ENCODE measurements at regions not wholly inside any gene's neighbourhood (a gene's known extent, or its start where the extent isn't known, plus 50 kb on each side); places are given as distances from the start of the nearest gene placed in this dataset.

DNA sequence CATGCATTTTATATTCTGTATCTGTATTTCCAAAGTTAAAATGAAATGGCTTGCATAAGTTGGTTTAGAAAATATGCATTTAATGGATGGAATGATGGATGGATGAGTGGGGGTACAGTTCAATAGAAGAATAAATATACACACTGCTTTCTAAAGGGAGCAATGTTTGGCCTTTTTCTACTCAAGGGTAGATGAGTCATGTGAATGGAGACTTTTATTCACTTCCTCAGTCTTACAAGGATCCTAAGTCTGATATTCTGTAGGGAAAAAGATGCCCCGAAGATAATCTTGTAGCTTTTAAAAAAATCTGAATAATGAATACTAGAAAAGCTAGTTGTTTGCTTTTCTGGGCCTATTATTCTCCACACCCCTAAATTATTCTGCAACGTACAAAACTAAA, 2112.1 kb downstream of the MAT2B start:
- Mint-ChIP-seq H3K4me1 (ENCODE audit: low read depth) (no peaks in the 10 kb centered on the region), H3K9me3 (peaks cover 7% of the 10 kb centered on the region), H3K4me3 (no peak overlapping the region), H3K36me3 (ENCODE audit: low read depth) (no peaks in the 10 kb centered on the region), H3K27me3 (no peaks in the 10 kb centered on the region), H3K27ac (no peak overlapping the region)

DNA sequence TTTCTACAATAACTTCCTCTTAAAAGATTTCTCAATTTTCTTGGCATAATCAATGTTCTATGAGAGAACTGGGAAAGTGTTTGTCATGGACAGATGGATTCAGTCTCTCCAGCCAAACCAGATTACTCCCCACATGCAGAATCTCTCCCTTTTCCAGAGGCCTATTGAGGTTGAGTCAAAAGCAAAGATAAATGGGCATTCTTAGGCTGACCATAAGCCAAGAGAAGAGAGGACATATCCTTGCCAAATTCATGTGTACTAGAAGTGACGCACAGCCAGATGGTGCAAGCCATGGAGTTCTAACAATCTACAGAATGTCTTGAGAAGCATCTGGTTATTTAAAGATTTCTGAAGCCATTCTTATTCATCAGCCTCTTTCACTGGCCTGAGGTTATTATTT, 2115.0 kb downstream of the MAT2B start:
- no peaks in the 10 kb centered on the region for H3K27me3 Mint-ChIP-seq
- peaks cover 8% of the 10 kb centered on the region for H3K9me3 Mint-ChIP-seq
- H3K4me1 Mint-ChIP-seq (ENCODE audit: low read depth): no peaks in the 10 kb centered on the region
- no peak overlapping the region for H3K4me3 Mint-ChIP-seq
- H3K36me3 Mint-ChIP-seq (ENCODE audit: low read depth): no peaks in the 10 kb centered on the region
- no peak overlapping the region for H3K27ac Mint-ChIP-seq

- Mint-ChIP-seq H3K4me1 (ENCODE audit: low read depth) (no peaks in the 10 kb centered on the region), H3K4me3 (no peak overlapping the region), H3K36me3 (ENCODE audit: low read depth) (no peaks in the 10 kb centered on the region)
Measured at GRCh38 chr5:165622864-165623536, 2117.6 kb downstream of the MAT2B start.

GRCh38 chr5:165624166-165624946, 2118.9 kb downstream of the MAT2B start:
- H3K27ac Mint-ChIP-seq: no peak overlapping the region
- H3K27me3 Mint-ChIP-seq: no peaks in the 10 kb centered on the region
- peaks cover 6% of the 10 kb centered on the region for H3K9me3 Mint-ChIP-seq
- H3K4me1 Mint-ChIP-seq (ENCODE audit: low read depth): no peaks in the 10 kb centered on the region
- H3K36me3 Mint-ChIP-seq (ENCODE audit: low read depth): no peaks in the 10 kb centered on the region
- no peak overlapping the region for H3K4me3 Mint-ChIP-seq

More at GRCh38 chr5:165622864-165623536, 2117.6 kb downstream of the MAT2B start:
- Mint-ChIP-seq H3K9me3 (peaks cover 6% of the 10 kb centered on the region), H3K27ac (no peak overlapping the region), H3K27me3 (no peaks in the 10 kb centered on the region)

DNA sequence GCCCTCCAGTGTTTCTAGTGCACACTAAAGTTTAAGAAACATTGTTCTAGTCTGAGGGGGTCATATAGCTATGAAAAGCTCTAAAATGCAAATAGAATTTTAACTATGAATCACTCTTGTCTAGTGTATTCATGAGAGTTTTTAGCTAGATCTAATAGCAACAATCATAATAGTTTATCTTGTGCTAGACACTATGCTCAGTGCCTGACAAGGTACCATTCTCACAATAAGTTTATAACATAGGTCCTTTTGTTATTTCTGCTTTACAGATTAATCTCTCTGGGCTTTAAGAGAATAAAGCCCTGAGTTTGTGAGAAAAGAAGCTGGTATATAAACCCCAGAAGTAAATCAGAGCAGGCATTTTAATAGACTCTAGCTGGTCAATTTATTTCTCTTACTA, 2120.7 kb downstream of the MAT2B start:
- Mint-ChIP-seq H3K4me1 (ENCODE audit: low read depth) (no peaks in the 10 kb centered on the region), H3K36me3 (ENCODE audit: low read depth) (no peaks in the 10 kb centered on the region), H3K27me3 (no peaks in the 10 kb centered on the region), H3K4me3 (no peak overlapping the region), H3K9me3 (peaks cover 6% of the 10 kb centered on the region), H3K27ac (no peak overlapping the region)

DNA sequence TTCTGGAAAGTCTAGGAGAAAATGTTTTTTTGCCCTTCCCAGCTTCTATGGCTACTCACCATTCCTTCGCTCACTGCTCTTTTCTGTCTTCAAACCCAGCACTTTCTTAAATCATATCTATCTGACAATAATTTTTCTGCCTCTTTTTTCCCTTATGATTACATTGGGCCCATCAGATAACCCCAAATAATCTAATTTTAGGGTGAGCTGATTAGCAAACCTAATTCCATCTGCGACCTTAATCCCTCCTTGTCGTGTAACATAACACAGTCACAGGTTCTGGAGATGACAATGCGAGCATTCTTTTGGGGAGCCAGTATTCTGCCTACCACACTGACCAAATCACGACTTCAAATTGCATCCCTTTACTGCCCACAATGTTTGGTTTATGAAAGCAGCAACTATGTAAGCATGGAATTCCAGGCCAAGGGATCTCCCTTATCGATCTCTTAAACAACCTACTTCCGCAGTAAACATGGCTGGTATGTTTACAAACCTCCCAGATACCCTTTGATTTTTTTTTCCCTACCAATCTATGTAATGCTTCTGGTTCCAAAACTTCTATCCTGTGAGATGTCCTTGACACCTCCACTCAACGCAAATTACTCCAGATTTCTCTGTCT, 2122.2 kb downstream of the MAT2B start:
- Mint-ChIP-seq H3K4me1 (ENCODE audit: low read depth) (no peaks in the 10 kb centered on the region), H3K27me3 (no peaks in the 10 kb centered on the region), H3K36me3 (ENCODE audit: low read depth) (no peaks in the 10 kb centered on the region), H3K9me3 (peaks cover 4% of the 10 kb centered on the region), H3K27ac (no peak overlapping the region), H3K4me3 (no peak overlapping the region)

DNA sequence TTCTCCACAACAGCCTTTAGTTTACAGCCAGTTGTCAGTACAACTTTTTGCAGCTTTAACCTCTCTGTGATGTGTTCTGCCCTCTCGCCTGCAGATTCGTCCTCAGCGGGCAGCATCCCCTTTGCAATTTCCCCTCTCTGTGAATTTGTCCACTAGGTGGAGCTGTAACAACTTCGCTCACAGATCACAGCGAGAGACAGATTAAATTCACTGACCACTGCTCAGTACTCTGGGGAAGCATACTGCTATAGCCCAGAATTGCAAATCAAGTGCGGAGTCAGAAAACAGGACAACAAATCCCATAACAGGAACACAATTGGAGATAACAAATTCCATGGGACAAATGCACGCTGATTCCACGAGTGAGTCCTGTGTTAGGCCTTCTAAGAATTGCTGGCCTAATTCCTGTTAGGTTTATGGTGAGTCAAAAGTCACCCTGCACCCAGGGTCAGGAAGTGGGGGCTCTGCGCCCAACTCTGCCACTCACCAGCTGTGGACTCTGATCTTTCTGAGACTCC, 2124.9 kb downstream of the MAT2B start:
- Mint-ChIP-seq H3K27ac (no peak overlapping the region), H3K36me3 (ENCODE audit: low read depth) (no peaks in the 10 kb centered on the region), H3K9me3 (peaks cover 7% of the 10 kb centered on the region), H3K4me3 (no peak overlapping the region), H3K4me1 (ENCODE audit: low read depth) (no peaks in the 10 kb centered on the region), H3K27me3 (no peaks in the 10 kb centered on the region)

DNA sequence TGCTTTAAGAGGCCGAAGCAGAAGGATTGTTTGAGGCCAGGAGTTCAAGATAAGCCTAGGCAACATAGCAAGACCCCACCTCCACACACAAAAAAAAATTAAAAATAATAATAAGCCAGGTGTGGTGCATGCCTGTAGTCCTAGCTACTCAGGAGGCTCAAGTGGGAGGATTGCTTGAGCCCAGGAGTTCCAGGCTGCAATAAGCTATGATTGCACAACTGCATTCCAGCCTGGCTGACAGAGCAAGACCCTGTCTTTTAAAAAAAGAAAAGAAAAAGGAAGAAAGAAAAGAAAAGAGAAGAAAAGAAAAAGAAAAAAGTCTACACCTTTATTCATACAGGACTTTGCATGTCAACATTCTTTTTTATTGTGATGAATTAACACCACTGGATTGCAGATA, 2125.8 kb downstream of the MAT2B start:
- peaks cover 7% of the 10 kb centered on the region for H3K9me3 Mint-ChIP-seq
- no peak overlapping the region for H3K4me3 Mint-ChIP-seq
- no peaks in the 10 kb centered on the region for H3K27me3 Mint-ChIP-seq
- no peaks in the 10 kb centered on the region for H3K36me3 Mint-ChIP-seq (ENCODE audit: low read depth)
- no peaks in the 10 kb centered on the region for H3K4me1 Mint-ChIP-seq (ENCODE audit: low read depth)
- H3K27ac Mint-ChIP-seq: no peak overlapping the region

DNA sequence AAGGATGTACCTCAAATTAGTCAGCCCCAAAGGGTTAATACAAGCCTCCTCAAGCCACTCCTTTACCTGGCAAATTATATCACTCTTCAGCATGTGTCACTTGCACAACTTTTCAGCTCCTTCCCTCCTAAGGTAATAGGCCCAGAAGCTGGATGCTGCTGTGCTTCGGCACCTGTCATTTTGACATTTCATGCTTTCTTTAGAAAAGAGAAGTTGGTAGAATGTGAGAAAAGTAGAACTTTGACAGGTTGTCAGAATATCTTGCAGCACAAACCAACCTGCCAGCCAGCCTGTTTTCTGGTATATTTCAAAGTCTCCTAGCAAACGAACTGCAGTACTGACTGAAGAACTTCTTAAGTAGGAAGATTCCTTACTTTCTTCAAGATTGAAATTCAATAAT, 2136.9 kb downstream of the MAT2B start:
- Mint-ChIP-seq H3K27me3 (no peaks in the 10 kb centered on the region), H3K36me3 (ENCODE audit: low read depth) (no peaks in the 10 kb centered on the region), H3K4me3 (no peak overlapping the region), H3K9me3 (peaks cover 6% of the 10 kb centered on the region), H3K4me1 (ENCODE audit: low read depth) (no peaks in the 10 kb centered on the region), H3K27ac (no peak overlapping the region)

- Mint-ChIP-seq H3K27me3 (no peaks in the 10 kb centered on the region), H3K27ac (no peak overlapping the region), H3K36me3 (ENCODE audit: low read depth) (no peaks in the 10 kb centered on the region), H3K9me3 (no peaks in the 10 kb centered on the region), H3K4me1 (ENCODE audit: low read depth) (no peaks in the 10 kb centered on the region), H3K4me3 (no peak overlapping the region)
Measured at GRCh38 chr5:165665735-165666400, 2160.4 kb downstream of the MAT2B start.

DNA sequence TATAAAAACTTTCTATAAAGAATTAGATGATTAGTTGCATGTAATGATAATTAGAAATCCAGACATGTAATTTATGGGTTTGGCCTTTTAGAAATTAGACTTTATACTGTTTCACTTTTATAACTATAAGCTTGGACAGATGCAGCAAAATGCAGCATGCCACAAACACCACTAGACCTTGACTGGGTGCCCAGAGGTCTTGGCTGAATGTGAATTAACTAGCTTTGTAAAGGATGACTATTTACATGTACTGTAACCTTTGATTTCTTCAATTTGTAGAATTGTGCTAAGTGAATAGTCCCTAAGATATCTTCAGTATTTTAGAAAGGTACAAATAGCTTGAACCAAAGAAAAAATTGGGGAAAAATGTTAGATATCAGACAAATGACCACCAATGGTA, 2168.1 kb downstream of the MAT2B start:
- H3K9me3 Mint-ChIP-seq: peaks cover 12% of the 10 kb centered on the region
- H3K27ac Mint-ChIP-seq: no peak overlapping the region
- H3K4me1 Mint-ChIP-seq (ENCODE audit: low read depth): no peaks in the 10 kb centered on the region
- no peaks in the 10 kb centered on the region for H3K36me3 Mint-ChIP-seq (ENCODE audit: low read depth)
- no peak overlapping the region for H3K4me3 Mint-ChIP-seq
- no peaks in the 10 kb centered on the region for H3K27me3 Mint-ChIP-seq

DNA sequence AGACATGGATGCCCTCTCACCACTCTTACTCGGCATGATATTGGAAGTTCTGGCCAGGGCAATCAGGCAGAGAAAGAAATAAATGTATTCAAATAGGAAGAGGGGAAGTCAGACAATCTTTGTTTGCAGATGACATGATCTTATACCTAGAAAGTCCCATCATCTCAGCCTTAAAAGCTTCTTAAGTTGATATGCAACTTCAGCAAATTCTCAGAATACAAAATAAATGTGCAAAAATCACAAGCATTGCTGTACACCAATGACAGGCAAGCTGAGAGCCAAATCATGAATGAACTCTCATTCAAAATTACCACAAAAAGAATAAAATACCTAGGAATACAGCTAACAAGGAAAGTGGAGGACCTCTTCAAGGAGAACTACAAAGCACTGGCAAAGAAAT, 2190.4 kb downstream of the MAT2B start:
- H3K4me3 Mint-ChIP-seq: no peak overlapping the region
- H3K4me1 Mint-ChIP-seq (ENCODE audit: low read depth): no peaks in the 10 kb centered on the region
- no peaks in the 10 kb centered on the region for H3K36me3 Mint-ChIP-seq (ENCODE audit: low read depth)
- no peaks in the 10 kb centered on the region for H3K27me3 Mint-ChIP-seq
- H3K9me3 Mint-ChIP-seq: peaks cover 15% of the 10 kb centered on the region
- H3K27ac Mint-ChIP-seq: no peak overlapping the region

DNA sequence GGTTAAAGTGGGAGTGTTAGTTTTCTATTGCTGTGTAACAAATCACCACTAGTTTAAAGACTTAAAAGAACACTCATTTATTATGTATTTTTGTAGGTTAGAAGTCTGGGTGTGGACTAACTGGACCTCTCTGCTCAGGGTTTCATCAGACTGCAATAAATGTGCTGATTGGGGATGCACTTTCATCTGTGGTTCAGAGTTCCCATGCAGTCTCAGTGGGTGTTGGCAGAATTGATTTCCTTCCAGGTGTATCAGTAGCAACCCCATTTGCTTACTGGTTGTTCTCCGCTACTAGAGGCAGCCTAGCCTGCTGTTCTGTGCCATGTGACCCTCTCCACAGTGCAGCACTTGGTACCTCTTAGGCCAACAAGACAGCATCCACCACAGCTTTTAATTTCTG, 2200.5 kb downstream of the MAT2B start:
- Mint-ChIP-seq H3K4me1 (ENCODE audit: low read depth) (no peaks in the 10 kb centered on the region), H3K27me3 (no peaks in the 10 kb centered on the region), H3K4me3 (no peak overlapping the region), H3K27ac (no peak overlapping the region), H3K36me3 (ENCODE audit: low read depth) (no peaks in the 10 kb centered on the region), H3K9me3 (peaks cover 6% of the 10 kb centered on the region)

DNA sequence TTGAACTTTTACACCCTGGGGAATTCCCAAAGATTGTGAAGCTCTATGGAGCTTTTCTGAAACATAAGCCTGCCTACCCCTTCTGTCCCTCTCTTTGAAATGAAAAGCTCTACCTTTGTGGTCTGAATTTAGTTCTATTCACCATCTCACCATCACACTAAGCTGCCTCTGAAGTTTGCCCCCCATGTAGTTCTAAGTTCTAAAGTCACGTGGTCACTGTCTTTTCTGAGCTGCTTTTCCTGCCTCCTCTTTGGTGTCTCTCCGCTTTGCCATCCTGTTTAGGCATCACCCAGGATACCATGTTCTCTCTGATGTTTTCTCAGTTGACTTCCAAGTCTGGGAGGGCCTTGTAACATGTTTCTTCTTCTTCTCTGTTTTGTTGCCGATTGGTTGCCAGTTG, 2206.6 kb downstream of the MAT2B start:
- H3K36me3 Mint-ChIP-seq (ENCODE audit: low read depth): no peaks in the 10 kb centered on the region
- peaks cover 12% of the 10 kb centered on the region for H3K9me3 Mint-ChIP-seq
- no peak overlapping the region for H3K4me3 Mint-ChIP-seq
- no peaks in the 10 kb centered on the region for H3K4me1 Mint-ChIP-seq (ENCODE audit: low read depth)
- H3K27ac Mint-ChIP-seq: no peak overlapping the region
- no peaks in the 10 kb centered on the region for H3K27me3 Mint-ChIP-seq

DNA sequence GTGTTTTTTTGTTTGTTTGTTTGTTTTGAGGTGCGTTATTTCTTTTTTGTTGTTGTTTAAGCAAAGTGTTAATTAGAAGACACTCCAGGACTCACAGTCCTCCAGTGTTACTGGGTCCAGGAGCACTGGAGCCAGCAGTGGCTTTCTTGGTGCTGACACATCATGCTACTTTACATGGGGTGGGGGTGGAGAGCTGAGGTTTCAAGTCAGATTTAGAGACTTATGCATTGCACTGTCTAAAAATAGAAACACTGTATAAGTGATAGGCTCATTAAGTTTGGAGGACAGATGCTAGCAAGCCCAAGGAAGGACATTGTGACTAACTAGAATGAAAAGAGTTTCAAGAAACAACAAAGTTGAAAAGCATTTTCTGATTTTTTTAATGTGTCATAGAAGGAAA, 2209.2 kb downstream of the MAT2B start:
- H3K4me3 Mint-ChIP-seq: no peak overlapping the region
- no peaks in the 10 kb centered on the region for H3K27me3 Mint-ChIP-seq
- H3K36me3 Mint-ChIP-seq (ENCODE audit: low read depth): no peaks in the 10 kb centered on the region
- H3K9me3 Mint-ChIP-seq: peaks cover 12% of the 10 kb centered on the region
- no peaks in the 10 kb centered on the region for H3K4me1 Mint-ChIP-seq (ENCODE audit: low read depth)
- H3K27ac Mint-ChIP-seq: no peak overlapping the region
